ENCODE measurements at regions not wholly inside any gene's neighbourhood (a gene's known extent, or its start where the extent isn't known, plus 50 kb on each side); places are given as distances from the start of the nearest gene placed in this dataset.

GRCh38 chr12:38155526-38156496 is 160.8 kb upstream of the ALG10B start (continued):
- TF ChIP-seq REST (IDR thresholded peaks at IDR 0.05; ENCODE audit: low read depth) = no peak
- TF ChIP-seq SP1 (IDR thresholded peaks at IDR 0.05; ENCODE audit: low read depth) = no peak

- Histone ChIP-seq H3K4me2 (ENCODE audit: low read length) (no peak overlapping the region), H3K36me3 (ENCODE audit: control insufficient read depth in 1 of 2, insufficient read depth in 2 of 2, low read length in 2 of 2) (no peaks in the 10 kb centered on the region), H3K27me3 (ENCODE audit: insufficient read depth, low read length) (no peaks in the 10 kb centered on the region)
- TF ChIP-seq YY1 (IDR thresholded peaks at IDR 0.05; ENCODE audit: extremely low read depth, insufficient replicate concordance, low read depth, low read length) (no peak), SRF (IDR thresholded peaks at IDR 0.05; ENCODE audit: low read depth) (no peak), JUND (IDR thresholded peaks at IDR 0.05) (no peak), FOSL1 (IDR thresholded peaks at IDR 0.05; ENCODE audit: low read depth) (no peak), POLR2AphosphoS5 (IDR thresholded peaks at IDR 0.05; ENCODE audit: low read depth, low read length) (no peak), SP1 (IDR thresholded peaks at IDR 0.05; ENCODE audit: low read depth) (no peak), POLR2A (IDR thresholded peaks at IDR 0.05; ENCODE audit: borderline replicate concordance, extremely low read depth, insufficient read depth, insufficient read length) (no peak), ATF3 (IDR thresholded peaks at IDR 0.05) (no peak), RAD21 (IDR thresholded peaks at IDR 0.05; ENCODE audit: low read depth) (no peak), ZBTB33 (IDR thresholded peaks at IDR 0.05; ENCODE audit: extremely low read depth, insufficient replicate concordance, low read length) (no peak), ZFX (IDR thresholded peaks at IDR 0.05) (no peak), ZNF274 (IDR thresholded peaks at IDR 0.05; ENCODE audit: low read depth, low read length) (no peak), TCF7L2 (IDR thresholded peaks at IDR 0.05; ENCODE audit: borderline replicate concordance, extremely low read depth, insufficient read depth, insufficient read length) (no peak), EGR1 (IDR thresholded peaks at IDR 0.05; ENCODE audit: low read depth) (no peak)
Measured at GRCh38 chr12:38156497-38157245, 159.9 kb upstream of the ALG10B start.

More at GRCh38 chr12:38156497-38157245, 159.9 kb upstream of the ALG10B start:
- Histone ChIP-seq H3K9ac (ENCODE audit: low read length) (no peak overlapping the region), H3K4me1 (ENCODE audit: control insufficient read depth in 1 of 2, insufficient read depth in 2 of 2, low read length in 2 of 2) (no peaks in the 10 kb centered on the region), H4K20me1 (ENCODE audit: insufficient read depth) (no peaks in the 10 kb centered on the region), H3K4me3 (replicated peaks in 1 of 2; ENCODE audit: low read depth in 1 of 2, low read length in 2 of 2) (no peak overlapping the region), H3K79me2 (ENCODE audit: insufficient read depth, low read length) (no peaks in the 10 kb centered on the region), H3K9me3 (ENCODE audit: control insufficient read depth in 1 of 2, insufficient read depth in 1 of 2, low read depth in 1 of 2, low read length in 2 of 2) (no peaks in the 10 kb centered on the region), H2AFZ (ENCODE audit: low read depth, low read length, poor library complexity, severe bottlenecking) (no peak overlapping the region), H3K27ac (ENCODE audit: low read depth, low read length) (no peak overlapping the region), H3K9me2 (ENCODE audit: insufficient read depth) (no peaks in the 10 kb centered on the region)
- DNase-seq (ENCODE audit: low read depth, low spot score) (no peak), ATAC-seq (no peak)
- ChIA-PET RAD21 (ENCODE audit: low non-redundant PET in 1 of 2, low total read pairs in 2 of 2, uncharacterized antibody in 2 of 2, unreplicated experiment in 2 of 2) (no interaction called here), CTCF (no interaction called here), POLR2A (no interaction called here)
- intact Hi-C loops (cut with micrococcal nuclease) = no loop called here
- no TSS peak for BruUV-seq (replicated peaks)
